ENCODE measurements at regions not wholly inside any gene's neighbourhood (a gene's known extent, or its start where the extent isn't known, plus 50 kb on each side); places are given as distances from the start of the nearest gene placed in this dataset.
"Not testable (repeated sequence)": the region's sequence is repeated elsewhere in the genome, so short reads cannot be mapped to it uniquely, and the experiment has no call there.

DNA sequence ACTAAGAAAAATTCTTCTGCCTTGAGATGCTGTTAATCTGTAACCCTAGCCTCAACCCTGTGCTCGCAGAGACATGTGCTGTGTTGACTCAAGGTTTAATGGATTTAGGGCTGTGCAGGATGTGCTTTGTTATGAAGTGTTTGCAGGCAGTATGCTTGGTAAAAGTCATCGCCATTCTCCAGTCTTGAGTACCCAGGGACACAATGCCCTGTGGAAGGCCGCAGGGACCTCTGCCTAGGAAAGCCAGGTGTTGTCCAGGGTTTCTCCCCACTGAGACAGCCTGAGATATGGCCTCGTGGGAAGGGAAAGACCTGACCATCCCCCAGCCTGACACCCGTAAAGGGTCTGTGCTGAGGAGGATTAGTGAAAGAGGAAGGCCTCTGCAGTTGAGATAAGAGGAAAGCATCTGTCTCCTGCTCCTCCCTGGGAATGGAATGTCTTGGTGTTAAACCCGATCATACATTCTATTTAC is 94.2 kb upstream of the ARG1 start:
- not testable (repeated sequence) for H3K27me3 Mint-ChIP-seq; H3K4me3 Mint-ChIP-seq; H3K9me3 Mint-ChIP-seq (ENCODE audit: low read depth); H3K4me1 Mint-ChIP-seq (ENCODE audit: low read depth); H3K27ac Mint-ChIP-seq
- peaks cover 11% of the 10 kb centered on the region for H3K36me3 Mint-ChIP-seq

DNA sequence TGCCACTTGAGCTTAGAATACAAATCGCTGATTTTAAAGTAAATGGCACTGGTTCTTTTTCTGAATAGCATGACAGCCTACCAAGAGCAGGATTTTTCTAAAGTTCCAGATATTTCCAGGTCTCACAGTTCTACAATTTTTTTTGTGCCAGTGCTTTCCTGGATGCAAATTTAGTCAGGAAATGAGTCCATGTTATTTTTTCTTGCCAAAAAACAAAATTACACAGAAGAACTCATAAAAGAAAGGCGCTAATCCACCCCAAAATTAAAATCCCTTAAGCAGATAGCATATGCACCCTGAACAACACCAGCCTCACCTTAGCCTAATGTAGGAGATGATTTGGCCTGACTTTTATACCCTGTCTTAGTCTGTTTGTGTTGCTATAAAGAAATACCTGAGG is 86.4 kb upstream of the ARG1 start:
- H3K27ac Mint-ChIP-seq, result no peak overlapping the region
- no peaks in the 10 kb centered on the region for H3K4me1 Mint-ChIP-seq (ENCODE audit: low read depth)
- no peaks in the 10 kb centered on the region for H3K27me3 Mint-ChIP-seq
- peaks cover 11% of the 10 kb centered on the region for H3K36me3 Mint-ChIP-seq
- H3K4me3 Mint-ChIP-seq, result no peak overlapping the region
- peaks cover 6% of the 10 kb centered on the region for H3K9me3 Mint-ChIP-seq (ENCODE audit: low read depth)

DNA sequence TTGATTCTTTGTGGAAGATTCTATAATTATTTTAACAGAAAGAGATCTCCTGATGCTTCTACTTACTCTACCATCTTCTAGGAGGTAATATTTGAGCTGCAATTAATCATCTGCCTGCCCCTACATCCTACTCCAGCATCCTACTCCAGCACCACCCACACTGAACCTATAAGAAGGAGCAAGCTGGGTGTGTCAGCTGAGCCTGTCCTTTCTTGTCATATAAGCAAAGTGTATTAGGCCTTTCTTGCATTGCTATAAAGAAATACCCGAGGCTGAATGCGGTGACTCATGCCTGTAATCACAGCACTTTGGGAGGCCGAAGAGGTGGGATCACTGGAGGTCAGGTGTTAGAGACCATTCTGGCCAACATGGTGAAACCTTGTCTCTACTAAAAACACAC is 84.2 kb upstream of the ARG1 start:
- peaks cover 9% of the 10 kb centered on the region for H3K36me3 Mint-ChIP-seq
- no peaks in the 10 kb centered on the region for H3K4me1 Mint-ChIP-seq (ENCODE audit: low read depth)

DNA sequence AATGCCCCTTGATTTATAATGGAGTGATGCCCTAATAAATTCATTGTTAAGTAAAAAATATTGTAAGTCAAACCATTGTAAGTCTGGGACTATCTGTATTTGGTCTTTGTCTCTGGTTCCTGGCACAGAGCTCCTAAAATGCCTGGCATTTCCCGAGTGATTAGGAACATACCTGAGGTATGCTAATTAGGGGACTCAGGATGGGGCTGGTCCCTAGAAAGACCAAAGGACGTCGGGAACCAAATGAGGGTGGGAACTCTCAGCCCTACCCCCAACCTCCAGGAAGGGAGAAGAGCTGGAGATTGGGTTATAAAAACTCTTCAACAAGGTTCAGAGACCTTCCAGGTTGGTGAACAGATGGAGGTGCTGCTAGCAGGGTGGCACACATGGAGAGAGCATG is 82.6 kb upstream of the ARG1 start:
- no peaks in the 10 kb centered on the region for H3K4me1 Mint-ChIP-seq (ENCODE audit: low read depth)
- H3K4me3 Mint-ChIP-seq, result no peak overlapping the region
- H3K27ac Mint-ChIP-seq, result no peak overlapping the region
- H3K27me3 Mint-ChIP-seq, result no peaks in the 10 kb centered on the region
- peaks cover 8% of the 10 kb centered on the region for H3K36me3 Mint-ChIP-seq
- no peaks in the 10 kb centered on the region for H3K9me3 Mint-ChIP-seq (ENCODE audit: low read depth)

More for the DNA sequence above, 84.2 kb upstream of the ARG1 start:
- H3K27ac Mint-ChIP-seq, result no peak overlapping the region
- H3K4me3 Mint-ChIP-seq, result no peak overlapping the region
- no peaks in the 10 kb centered on the region for H3K9me3 Mint-ChIP-seq (ENCODE audit: low read depth)
- no peaks in the 10 kb centered on the region for H3K27me3 Mint-ChIP-seq

DNA sequence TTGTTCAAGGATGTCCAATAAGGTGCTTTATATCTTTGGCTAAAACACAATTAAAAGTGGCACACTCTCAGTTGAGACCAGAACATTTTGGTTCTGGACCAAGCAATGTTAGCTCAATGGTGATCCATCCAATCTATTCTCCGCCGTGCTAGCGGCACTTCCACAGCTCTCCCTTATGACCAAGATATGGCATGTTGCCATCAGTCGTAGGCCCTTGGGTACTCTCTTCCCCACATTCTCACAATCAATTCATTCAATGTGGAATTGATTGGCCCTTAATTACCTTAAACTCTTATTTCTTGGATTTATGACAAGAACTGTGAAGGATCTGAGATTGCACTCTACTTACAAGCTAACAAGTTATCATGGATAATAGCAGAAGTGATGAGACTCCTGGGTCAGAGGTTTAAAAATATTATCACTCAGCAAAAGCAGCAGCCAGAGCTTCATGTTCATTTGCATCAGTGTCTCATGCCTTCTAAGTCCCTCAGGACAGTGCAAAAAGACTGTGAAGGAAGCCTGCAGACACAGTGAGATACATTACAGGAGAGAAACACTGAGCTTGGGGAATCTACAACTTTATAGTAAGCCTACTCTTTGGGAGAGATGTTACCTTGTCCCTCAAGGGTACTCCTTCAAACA is 80.0 kb upstream of the ARG1 start:
- Mint-ChIP-seq H3K36me3 (peaks cover 8% of the 10 kb centered on the region), H3K9me3 (ENCODE audit: low read depth) (no peaks in the 10 kb centered on the region), H3K4me1 (ENCODE audit: low read depth) (no peaks in the 10 kb centered on the region), H3K27me3 (no peaks in the 10 kb centered on the region), H3K4me3 (no peak overlapping the region), H3K27ac (no peak overlapping the region)

DNA sequence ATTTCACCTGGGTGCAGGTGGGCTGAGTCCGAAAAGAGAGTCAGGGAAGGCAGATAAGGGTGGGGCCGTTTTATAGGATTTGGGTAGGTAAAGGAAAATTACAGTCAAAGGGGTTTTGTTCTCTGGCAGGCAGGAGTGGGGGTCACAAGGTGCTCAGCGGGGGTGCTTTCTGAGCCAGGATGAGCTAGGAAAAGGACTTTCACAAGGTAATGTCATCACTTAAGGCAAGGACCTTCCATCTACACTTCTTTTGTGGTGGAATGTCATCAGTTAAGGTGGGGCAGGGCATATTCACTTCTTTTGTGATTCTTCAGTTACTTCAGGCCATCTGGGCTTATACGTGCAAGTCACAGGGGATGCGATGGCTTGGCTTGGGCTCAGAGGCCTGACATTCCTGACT is 68.6 kb upstream of the ARG1 start:
- not testable (repeated sequence) for H3K36me3 Mint-ChIP-seq; H3K4me3 Mint-ChIP-seq; H3K27ac Mint-ChIP-seq; H3K4me1 Mint-ChIP-seq (ENCODE audit: low read depth); H3K27me3 Mint-ChIP-seq; H3K9me3 Mint-ChIP-seq (ENCODE audit: low read depth)

DNA sequence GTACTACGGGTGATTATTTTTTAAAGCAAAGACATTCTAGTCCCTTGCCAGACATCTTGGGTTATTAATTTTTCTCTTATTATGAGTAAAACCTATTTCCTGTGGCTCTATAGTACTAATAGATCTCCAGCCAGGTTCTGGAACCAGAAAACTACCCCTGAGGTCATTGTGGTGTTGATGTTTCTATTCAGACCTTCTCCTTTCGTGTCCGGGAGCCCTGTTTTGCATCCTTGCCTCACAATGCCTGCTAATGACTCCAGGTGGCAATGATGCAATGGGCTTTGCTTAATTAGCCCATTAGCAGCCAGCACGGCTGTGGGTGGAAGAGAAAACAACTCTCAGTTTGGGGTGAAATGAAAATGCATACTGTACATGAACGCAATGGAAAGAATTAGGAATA is 62.9 kb upstream of the ARG1 start:
- H3K9me3 Mint-ChIP-seq (ENCODE audit: low read depth), result peaks cover 1% of the 10 kb centered on the region
- H3K4me1 Mint-ChIP-seq (ENCODE audit: low read depth), result no peaks in the 10 kb centered on the region
- H3K4me3 Mint-ChIP-seq, result no peak overlapping the region
- no peak overlapping the region for H3K27ac Mint-ChIP-seq
- peaks cover 1% of the 10 kb centered on the region for H3K36me3 Mint-ChIP-seq
- H3K27me3 Mint-ChIP-seq, result no peaks in the 10 kb centered on the region

DNA sequence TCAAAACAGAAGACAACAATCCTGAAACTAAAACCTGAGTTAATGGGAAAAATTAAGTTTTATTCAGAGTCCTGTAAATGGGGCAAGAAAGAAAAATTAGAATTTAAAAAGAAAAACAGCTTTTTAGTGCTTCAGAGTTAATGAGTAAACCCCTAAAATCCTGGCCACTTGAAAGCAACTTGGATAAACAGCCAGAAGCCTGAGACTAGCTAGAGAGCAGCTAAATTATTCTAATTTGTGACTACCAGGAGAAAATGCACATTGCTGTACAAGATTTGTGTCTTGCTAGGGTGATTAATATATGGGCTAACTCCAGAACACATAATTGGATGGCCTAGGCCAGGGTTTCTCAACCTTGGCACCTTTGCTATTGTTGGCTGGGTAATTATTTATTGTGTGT is 62.4 kb upstream of the ARG1 start:
- Mint-ChIP-seq H3K36me3 (peaks cover 4% of the 10 kb centered on the region), H3K4me3 (no peak overlapping the region), H3K4me1 (ENCODE audit: low read depth) (no peaks in the 10 kb centered on the region), H3K9me3 (ENCODE audit: low read depth) (peaks cover 5% of the 10 kb centered on the region), H3K27ac (no peak overlapping the region), H3K27me3 (no peaks in the 10 kb centered on the region)

DNA sequence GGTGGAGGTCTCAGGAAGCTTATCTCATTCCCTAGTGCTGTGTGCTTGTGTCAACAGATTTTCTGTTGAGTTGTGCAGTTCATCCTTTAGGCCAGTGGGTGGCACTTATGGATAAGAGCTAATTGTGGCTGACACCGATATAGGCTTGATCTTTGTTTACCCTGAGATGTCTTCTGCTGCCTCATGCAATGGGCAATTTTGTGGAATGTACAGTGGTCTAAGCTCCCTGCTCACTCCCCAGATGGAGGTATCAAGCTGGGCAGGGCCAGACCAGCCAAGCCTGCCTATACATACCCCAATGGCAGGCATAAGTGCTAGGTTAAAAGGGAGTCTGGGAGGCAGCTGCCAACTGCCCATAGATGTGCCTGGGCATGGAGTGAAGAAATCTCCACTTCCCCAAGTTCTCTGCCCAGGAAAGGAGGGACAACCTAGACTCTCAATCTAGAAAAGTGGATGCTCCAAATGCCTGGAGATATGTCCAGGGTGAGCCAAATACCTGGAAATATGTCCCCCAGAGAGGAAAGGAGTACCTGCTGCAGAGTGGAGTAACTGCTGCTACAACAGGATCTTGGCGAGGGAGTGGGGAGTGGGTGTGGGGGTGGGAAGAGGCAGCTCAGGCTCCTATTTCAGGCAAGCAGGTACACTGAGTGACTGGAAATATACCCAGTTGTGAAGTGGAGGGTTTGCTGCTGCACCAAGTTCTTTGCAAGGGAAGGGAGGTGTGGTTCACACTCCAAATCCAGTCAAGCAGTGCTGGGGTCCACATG is 53.2 kb upstream of the ARG1 start:
- Mint-ChIP-seq H3K4me3 (no peak overlapping the region), H3K9me3 (ENCODE audit: low read depth) (peaks cover 9% of the 10 kb centered on the region), H3K27me3 (no peaks in the 10 kb centered on the region), H3K4me1 (ENCODE audit: low read depth) (peaks cover 20% of the 10 kb centered on the region), H3K36me3 (peaks cover 7% of the 10 kb centered on the region), H3K27ac (no peak overlapping the region)
